Mesodermal cell (in vitro differentiated cells): ENCODE measurements at regions not wholly inside any gene's neighbourhood (a gene's known extent, or its start where the extent isn't known, plus 50 kb on each side); places are given as distances from the start of the nearest gene placed in this dataset.

ENCODE experiments used
- H3K27ac ChIP-seq: 2 replicates; pipeline ENCODE4 v1.7.0; 2013; ENCODE audit warnings: mild to moderate bottlenecking, low read depth, low read length, moderate library complexity; ENCODE audit not compliant: severe bottlenecking
- H3K36me3 ChIP-seq: 2 replicates; pipeline ENCODE4 v1.7.1; 2013; ENCODE audit warnings: mild to moderate bottlenecking, low read length, moderate library complexity; ENCODE audit not compliant: control insufficient read depth, insufficient read depth
- H3K4me1 ChIP-seq: one replicate; pipeline ENCODE4 v1.7.1; 2013; ENCODE audit warnings: mild to moderate bottlenecking, low read length; ENCODE audit not compliant: insufficient read depth, control insufficient read depth, poor library complexity, severe bottlenecking
- H3K4me3 ChIP-seq: 2 replicates; pipeline ENCODE4 v1.7.0; 2013; ENCODE audit warnings: low read length, control low read depth, mild to moderate bottlenecking; ENCODE audit not compliant: insufficient read depth, poor library complexity, severe bottlenecking; ENCODE audit errors: extremely low read depth
- H3K9me3 ChIP-seq: 2 replicates; pipeline ENCODE4 v1.7.1; 2013; ENCODE audit warnings: mild to moderate bottlenecking, low read length, moderate library complexity; ENCODE audit not compliant: control insufficient read depth
- WGBS, 2 experiments: methylation state at CpG; one replicate each; pipeline ENCODE4 v1.1.5; 2013; ENCODE audit warnings: missing lambda C conversion rate in 2 of 2; ENCODE audit not compliant: insufficient coverage in 2 of 2; 5-methylcytosine and 5-hydroxymethylcytosine counted together

GRCh38 chr18:51753365-51754057 is 556.0 kb upstream of the MEX3C start:
- no peaks in the 10 kb centered on the region for H3K36me3 ChIP-seq
- 79 to 83% methylated on average over 2 to 3 of the region's 5 CpGs for WGBS, 2 experiments
- no peaks in the 10 kb centered on the region for H3K9me3 ChIP-seq
- no peak overlapping the region for H3K27ac ChIP-seq
- H3K4me3 ChIP-seq, result no peak overlapping the region
- no peaks in the 10 kb centered on the region for H3K4me1 ChIP-seq

DNA sequence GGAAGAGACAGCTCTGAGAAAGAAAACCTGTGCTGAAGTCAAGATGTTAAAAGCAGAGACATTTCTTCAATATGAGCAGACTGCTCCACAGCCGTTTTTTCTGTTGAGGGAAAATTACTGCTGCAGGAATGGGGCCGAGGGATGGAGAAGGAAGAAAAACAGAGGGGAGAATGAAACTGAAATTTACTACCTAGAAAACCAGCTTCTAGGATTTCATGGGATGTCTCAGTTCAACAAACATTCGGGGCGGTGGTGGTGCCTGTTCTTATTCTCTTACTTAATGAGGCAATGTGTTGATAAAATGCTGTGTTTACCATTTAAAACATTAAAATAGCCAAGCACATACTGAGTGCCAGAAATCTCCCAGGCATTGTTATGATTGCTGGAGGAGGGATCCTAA is 557.1 kb upstream of the MEX3C start:
- no peak overlapping the region for H3K4me3 ChIP-seq
- H3K9me3 ChIP-seq, result no peaks in the 10 kb centered on the region
- H3K36me3 ChIP-seq, result no peaks in the 10 kb centered on the region
- H3K4me1 ChIP-seq, result no peaks in the 10 kb centered on the region
- no peak overlapping the region for H3K27ac ChIP-seq
- WGBS, 2 experiments, result 90% methylated on average over 2 of the region's 4 CpGs; no CpG with 5 or more reads in 1 of the 2 experiments

GRCh38 chr18:51757255-51757924 is 559.9 kb upstream of the MEX3C start:
- 83 to 90% methylated on average over 2 to 5 of the region's 5 CpGs for whole genome bisulfite sequencing, 2 experiments
- no peaks in the 10 kb centered on the region for H3K36me3 ChIP-seq
- no peaks in the 10 kb centered on the region for H3K4me1 ChIP-seq
- H3K27ac ChIP-seq, result no peak overlapping the region
- no peaks in the 10 kb centered on the region for H3K9me3 ChIP-seq
- H3K4me3 ChIP-seq, result no peak overlapping the region

DNA sequence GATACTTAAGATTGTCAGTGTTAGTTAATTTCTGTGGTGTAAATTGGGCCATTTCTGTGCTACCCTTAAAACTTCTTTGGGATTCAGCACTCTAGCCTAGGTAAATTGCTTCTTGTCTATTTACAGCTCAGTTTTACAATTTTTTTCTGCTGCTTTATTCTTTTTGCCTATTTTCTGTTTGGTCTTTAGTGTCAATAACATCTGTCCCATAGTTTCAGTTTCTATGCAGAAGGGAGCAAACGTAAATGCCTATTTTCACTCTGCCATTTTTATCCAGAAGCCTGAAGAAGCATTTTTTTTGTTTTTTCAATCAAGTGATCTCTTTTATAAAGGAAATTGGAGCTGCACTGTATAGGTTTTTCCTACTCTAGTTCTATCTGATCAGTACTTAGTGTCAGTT is 564.9 kb upstream of the MEX3C start:
- Histone ChIP-seq H3K27ac (no peak overlapping the region), H3K4me1 (no peaks in the 10 kb centered on the region), H3K9me3 (no peaks in the 10 kb centered on the region), H3K4me3 (no peak overlapping the region), H3K36me3 (no peaks in the 10 kb centered on the region)
- WGBS, 2 experiments, result no CpG with 5 or more reads among the region's 1 CpG

DNA sequence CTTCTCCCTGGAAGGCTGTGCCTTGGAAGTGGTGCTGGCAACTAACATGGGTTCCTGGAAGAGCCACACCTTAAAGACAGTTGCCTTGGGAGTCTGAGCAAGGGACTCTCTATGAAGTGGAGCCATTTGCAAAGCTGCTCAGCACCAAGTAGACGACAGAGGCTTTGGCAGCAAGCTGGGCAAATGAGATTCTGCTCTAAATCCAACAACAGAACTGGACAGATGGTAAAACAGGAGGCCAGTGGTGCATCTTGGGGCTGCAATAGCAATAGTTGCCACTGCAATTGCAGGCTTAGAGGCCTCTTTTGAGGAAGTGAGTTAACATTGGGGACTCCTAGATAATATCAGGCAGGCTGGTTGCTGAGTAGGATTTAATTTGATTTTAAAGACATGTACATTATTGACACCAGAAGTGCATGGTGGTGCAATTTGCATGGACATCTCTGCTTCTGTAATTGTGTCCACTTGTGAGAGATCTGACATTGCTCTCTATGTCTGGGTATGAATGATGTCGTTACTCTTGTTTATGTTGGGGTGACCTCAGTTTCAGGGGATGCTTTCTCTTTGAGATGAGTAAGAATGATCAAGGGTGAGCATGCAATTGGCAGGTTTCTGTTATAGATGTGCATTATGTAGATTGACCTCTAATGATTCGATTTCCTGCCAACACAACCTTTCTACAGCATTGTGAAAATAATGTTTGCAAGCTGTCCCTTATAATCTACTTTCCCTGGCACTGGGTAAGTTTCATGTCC is 568.3 kb upstream of the MEX3C start:
- H3K9me3 ChIP-seq, result no peaks in the 10 kb centered on the region
- no peaks in the 10 kb centered on the region for H3K36me3 ChIP-seq
- H3K4me1 ChIP-seq, result no peaks in the 10 kb centered on the region
- H3K27ac ChIP-seq, result no peak overlapping the region
- 78 to 83% methylated on average over 1 of the region's 3 CpGs for WGBS, 2 experiments
- no peak overlapping the region for H3K4me3 ChIP-seq

- Histone ChIP-seq H3K4me3 (no peak overlapping the region), H3K27ac (no peak overlapping the region), H3K4me1 (no peaks in the 10 kb centered on the region), H3K9me3 (no peaks in the 10 kb centered on the region), H3K36me3 (no peaks in the 10 kb centered on the region)
- 57 to 100% methylated on average over 1 of the region's 1 CpG for WGBS, 2 experiments
These were observed 569.8 kb upstream of the MEX3C start for GRCh38 chr18:51767293-51767692.

DNA sequence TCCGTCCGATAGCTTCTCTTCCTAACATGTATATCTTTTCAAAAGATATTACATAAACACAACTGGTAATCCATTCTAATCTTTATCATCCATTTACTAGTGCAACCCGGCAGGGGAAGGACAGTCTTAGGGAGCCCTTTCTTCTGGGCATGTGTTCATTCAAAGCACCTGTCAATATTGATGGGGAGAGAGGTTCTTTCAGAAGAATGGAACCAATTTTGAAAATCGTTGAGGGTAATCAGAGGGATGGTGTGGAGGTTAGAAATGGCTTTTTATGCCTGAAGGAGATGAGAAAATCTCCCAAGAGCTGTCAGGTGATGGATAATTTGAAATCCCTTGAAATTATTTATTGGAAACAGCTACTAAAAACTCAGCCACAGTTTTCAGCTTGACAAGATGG is 561.9 kb upstream of the DCC start:
- Histone ChIP-seq H3K9me3 (no peaks in the 10 kb centered on the region), H3K27ac (no peak overlapping the region), H3K36me3 (no peaks in the 10 kb centered on the region), H3K4me1 (no peaks in the 10 kb centered on the region), H3K4me3 (no peak overlapping the region)
- 89 to 100% methylated on average over 2 of the region's 4 CpGs for whole genome bisulfite sequencing, 2 experiments

DNA sequence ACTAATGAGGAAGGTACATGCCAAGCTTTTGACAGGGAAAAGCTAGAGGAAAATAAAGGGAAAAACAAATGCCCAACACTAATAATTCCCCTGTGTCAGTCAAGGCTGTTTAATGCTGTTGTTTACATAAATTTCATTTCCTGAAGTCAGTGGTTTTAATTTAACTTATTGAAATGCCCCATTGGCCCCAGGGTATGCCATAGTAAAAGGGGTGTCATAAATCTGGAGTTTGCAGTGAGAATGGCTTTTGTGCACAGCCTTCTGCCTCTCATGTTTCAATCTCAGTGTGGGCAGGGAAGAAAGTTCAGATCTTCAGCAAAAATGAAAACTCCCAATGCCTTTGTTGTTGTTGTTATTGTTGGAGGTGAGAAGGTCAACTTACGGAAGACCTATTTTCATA is 550.1 kb upstream of the DCC start:
- H3K4me3 ChIP-seq, result no peak overlapping the region
- WGBS, 2 experiments, result no CpG with 5 or more reads among the region's 1 CpG
- H3K4me1 ChIP-seq, result no peaks in the 10 kb centered on the region
- no peak overlapping the region for H3K27ac ChIP-seq
- no peaks in the 10 kb centered on the region for H3K36me3 ChIP-seq
- no peaks in the 10 kb centered on the region for H3K9me3 ChIP-seq

GRCh38 chr18:51801514-51801913 is 538.5 kb upstream of the DCC start:
- Histone ChIP-seq H3K4me1 (no peaks in the 10 kb centered on the region), H3K36me3 (no peaks in the 10 kb centered on the region), H3K27ac (no peak overlapping the region), H3K9me3 (no peaks in the 10 kb centered on the region), H3K4me3 (no peak overlapping the region)
- WGBS, 2 experiments, result no CpG with 5 or more reads among the region's 1 CpG

- WGBS, 2 experiments, result 100% methylated on average over 2 of the region's 4 CpGs
These were observed 537.2 kb upstream of the DCC start for GRCh38 chr18:51802569-51803428.

More at GRCh38 chr18:51802569-51803428, 537.2 kb upstream of the DCC start:
- Histone ChIP-seq H3K4me1 (no peaks in the 10 kb centered on the region), H3K27ac (no peak overlapping the region), H3K4me3 (no peak overlapping the region), H3K9me3 (no peaks in the 10 kb centered on the region), H3K36me3 (no peaks in the 10 kb centered on the region)
